ENCODE measurements at regions not wholly inside any gene's neighbourhood (a gene's known extent, or its start where the extent isn't known, plus 50 kb on each side); places are given as distances from the start of the nearest gene placed in this dataset.

GRCh38 chr5:89857790-89858189, 551.8 kb downstream of the CETN3 start:
- TF ChIP-seq EP300 (IDR thresholded peaks at IDR 0.05; ENCODE audit: borderline replicate concordance in 1 of 2, low read depth in 2 of 2, low read length in 2 of 2) (no peak), MAFK (IDR thresholded peaks at IDR 0.05; ENCODE audit: low read depth, low read length) (no peak), CTCF (IDR thresholded peaks at IDR 0.05; ENCODE audit: control extremely low read depth in 1 of 3, insufficient read depth in 1 of 3, low read depth in 1 of 3, low read length in 3 of 3) (no peak), POLR2A (IDR thresholded peaks at IDR 0.05; ENCODE audit: control extremely low read depth in 1 of 2, low read depth in 2 of 2, low read length in 2 of 2) (no peak), POLR2AphosphoS5 (IDR thresholded peaks at IDR 0.05; ENCODE audit: low read depth, low read length) (no peak), RFX5 (IDR thresholded peaks at IDR 0.05; ENCODE audit: borderline replicate concordance, low read depth, low read length) (no peak), EZH2 (IDR thresholded peaks at IDR 0.05; ENCODE audit: low read depth, low read length, severe bottlenecking) (no peak), SRF (IDR thresholded peaks at IDR 0.05; ENCODE audit: low read depth, low read length) (no peak), RBBP5 (IDR thresholded peaks at IDR 0.05; ENCODE audit: borderline replicate concordance, low read depth, low read length) (no peak)
